WTC11 (cell line): ENCODE measurements at regions not wholly inside any gene's neighbourhood (a gene's known extent, or its start where the extent isn't known, plus 50 kb on each side); places are given as distances from the start of the nearest gene placed in this dataset.

Source experiments
- ATAC-seq: fragments of 200-7000 bp; cut with Tn5 transposase; 2 replicates; pipeline ENCODE4 v1.10.0; 2021; ENCODE audit warnings: mild to moderate bottlenecking, moderate library complexity
- CTCF ChIA-PET: fragments of 300-600 bp; sonication (Branson Sonifier 250); formaldehyde crosslinking; loops from one replicate; lab custom pipeline; 2021; ENCODE audit warnings: antibody characterized with exemption; lab: Charles Lee
- POLR2A ChIA-PET: fragments of 350-600 bp; sonication (Branson Sonifier 250); formaldehyde crosslinking; loops from one replicate; lab custom pipeline; 2021; ENCODE audit warnings: antibody characterized with exemption; lab: Charles Lee
- DNase-seq: peaks from one replicate; pipeline ENCODE4 v3.0.0; 2021; ENCODE audit warnings: low spot score
- H3K27ac Mint-ChIP-seq: 2 replicates; pipeline ENCODE4 v1.8.0; 2021; ENCODE audit warnings: mixed read lengths
- H3K27me3 Mint-ChIP-seq: 2 replicates; pipeline ENCODE4 v1.8.0; 2021; ENCODE audit warnings: low read depth, mild to moderate bottlenecking, moderate library complexity, mixed read lengths
- H3K36me3 Mint-ChIP-seq: 2 replicates; pipeline ENCODE4 v1.8.0; 2021; ENCODE audit warnings: mixed read lengths
- H3K4me1 Mint-ChIP-seq: 2 replicates; pipeline ENCODE4 v1.8.0; 2022; ENCODE audit warnings: mixed read lengths
- H3K4me3 Mint-ChIP-seq: 2 replicates; pipeline ENCODE4 v1.8.0; 2021; ENCODE audit warnings: mild to moderate bottlenecking, moderate library complexity, mixed read lengths
- H3K9me3 Mint-ChIP-seq: 2 replicates; pipeline ENCODE4 v1.8.0; 2021; ENCODE audit warnings: mixed read lengths
- E2F1 ChIP-seq: sonication (generic); formaldehyde crosslinking; IDR thresholded peaks from 2 replicates; pipeline ENCODE4 v1.8.0; 2022; ENCODE audit warnings: mild to moderate bottlenecking, missing genetic modification reagents
- ETV6 ChIP-seq: sonication (generic); formaldehyde crosslinking; IDR thresholded peaks from 2 replicates; pipeline ENCODE4 v1.8.1; 2022; ENCODE audit warnings: mild to moderate bottlenecking, missing genetic modification reagents
- FOXK1 ChIP-seq: sonication (generic); formaldehyde crosslinking; IDR thresholded peaks from 2 replicates; pipeline ENCODE4 v1.8.0; 2022; ENCODE audit warnings: mild to moderate bottlenecking, moderate library complexity, missing genetic modification reagents
- HMGXB4 ChIP-seq: sonication (generic); formaldehyde crosslinking; IDR thresholded peaks from 2 replicates; pipeline ENCODE4 v1.8.1; 2023; ENCODE audit warnings: mild to moderate bottlenecking, moderate library complexity, missing genetic modification reagents
- JAZF1 ChIP-seq: fragments of 250-450 bp; sonication (Bioruptor Pico); IDR thresholded peaks from 2 replicates; pipeline ENCODE4 v1.9.0; 2021; ENCODE audit warnings: moderate library complexity, mild to moderate bottlenecking, inconsistent platforms
- JUN ChIP-seq: sonication (generic); formaldehyde crosslinking; IDR thresholded peaks from 2 replicates; pipeline ENCODE4 v1.8.0; 2023; ENCODE audit warnings: mild to moderate bottlenecking, missing genetic modification reagents
- MAX ChIP-seq: sonication (generic); formaldehyde crosslinking; IDR thresholded peaks from 2 replicates; pipeline ENCODE4 v1.8.0; 2022; ENCODE audit warnings: mild to moderate bottlenecking, missing genetic modification reagents
- MXD4 ChIP-seq: fragments of 250-450 bp; sonication (Bioruptor Pico); IDR thresholded peaks from 2 replicates; pipeline ENCODE4 v1.8.0; 2021; ENCODE audit warnings: mild to moderate bottlenecking, moderate library complexity, borderline replicate concordance
- PRDM15 ChIP-seq: sonication (generic); formaldehyde crosslinking; IDR thresholded peaks from 2 replicates; pipeline ENCODE4 v1.8.0; 2022; ENCODE audit warnings: missing genetic modification reagents
- PRRX2 ChIP-seq: fragments of 250-450 bp; sonication (Bioruptor Pico); IDR thresholded peaks from 2 replicates; pipeline ENCODE4 v1.8.0; 2021; ENCODE audit warnings: mild to moderate bottlenecking
- RELA ChIP-seq: sonication (generic); formaldehyde crosslinking; IDR thresholded peaks from 2 replicates; pipeline ENCODE4 v1.8.1; 2022; ENCODE audit warnings: missing genetic modification reagents, mild to moderate bottlenecking, borderline replicate concordance
- SMAD3 ChIP-seq: sonication (generic); formaldehyde crosslinking; IDR thresholded peaks from 2 replicates; pipeline ENCODE4 v1.8.0; 2022; ENCODE audit warnings: missing genetic modification reagents, mild to moderate bottlenecking, borderline replicate concordance
- SMAD4 ChIP-seq: sonication (generic); formaldehyde crosslinking; IDR thresholded peaks from 2 replicates; pipeline ENCODE4 v1.8.0; 2022; ENCODE audit warnings: mild to moderate bottlenecking, missing genetic modification reagents
- TCF7 ChIP-seq: sonication (generic); formaldehyde crosslinking; IDR thresholded peaks from 2 replicates; pipeline ENCODE4 v1.8.0; 2022; ENCODE audit warnings: mild to moderate bottlenecking, low read depth, missing genetic modification reagents, moderate library complexity
- TEAD4 ChIP-seq: sonication (generic); formaldehyde crosslinking; IDR thresholded peaks from 2 replicates; pipeline ENCODE4 v1.8.0; 2022; ENCODE audit warnings: mild to moderate bottlenecking, missing genetic modification reagents
- ZBTB21 ChIP-seq: sonication (generic); formaldehyde crosslinking; IDR thresholded peaks from 2 replicates; pipeline ENCODE4 v1.8.1; 2023; ENCODE audit warnings: mild to moderate bottlenecking, missing genetic modification reagents, borderline replicate concordance
- ZMAT4 ChIP-seq: fragments of 250-450 bp; sonication (Bioruptor Pico); IDR thresholded peaks from 2 replicates; pipeline ENCODE4 v1.9.0; 2021; ENCODE audit warnings: mild to moderate bottlenecking
- ZNF219 ChIP-seq: sonication (generic); formaldehyde crosslinking; IDR thresholded peaks from 2 replicates; pipeline ENCODE4 v1.8.0; 2023; ENCODE audit warnings: missing genetic modification reagents, mild to moderate bottlenecking, borderline replicate concordance
- ZNF263 ChIP-seq: sonication (generic); formaldehyde crosslinking; IDR thresholded peaks from 2 replicates; pipeline ENCODE4 v1.8.1; 2022; ENCODE audit warnings: low read depth, mild to moderate bottlenecking, moderate library complexity, missing genetic modification reagents
- ZNF317 ChIP-seq: sonication (generic); formaldehyde crosslinking; IDR thresholded peaks from 2 replicates; pipeline ENCODE4 v1.8.1; 2023; ENCODE audit warnings: low read depth, mild to moderate bottlenecking, moderate library complexity, missing genetic modification reagents, borderline replicate concordance
- ZNF425 ChIP-seq: fragments of 250-450 bp; sonication (Bioruptor Pico); conservative IDR thresholded peaks from 2 replicates; pipeline ENCODE4 v1.9.0; 2021; ENCODE audit warnings: mild to moderate bottlenecking
- ZSCAN18 ChIP-seq: fragments of 250-450 bp; sonication (Bioruptor Pico); IDR thresholded peaks from 2 replicates; pipeline ENCODE4 v2.1.2; 2022; ENCODE audit warnings: mild to moderate bottlenecking, moderate library complexity

- POLR2A ChIA-PET, result no interaction called here
- Mint-ChIP-seq H3K4me1 (peaks cover 16% of the 10 kb centered on the region), H3K27me3 (no peaks in the 10 kb centered on the region), H3K27ac (no peak overlapping the region), H3K36me3 (no peaks in the 10 kb centered on the region), H3K9me3 (no peaks in the 10 kb centered on the region), H3K4me3 (no peak overlapping the region)
- DNase-seq (no peak), ATAC-seq (no peak)
- TF ChIP-seq PRDM15, result no peak
- TF ChIP-seq TEAD4 (CRISPR knock-in tag), result no peak
- no peak for TF ChIP-seq RELA (CRISPR knock-in tag)
- TF ChIP-seq SMAD4 (CRISPR knock-in tag), result no peak
- no peak for TF ChIP-seq PRRX2
- no peak for TF ChIP-seq ZSCAN18 (CRISPR knock-in tag)
- TF ChIP-seq E2F1 (CRISPR knock-in tag), result no peak
- TF ChIP-seq ZNF263 (CRISPR knock-in tag), result no peak
- TF ChIP-seq ZNF425 (CRISPR knock-in tag), result no peak
- no peak for TF ChIP-seq MAX (CRISPR knock-in tag)
- TF ChIP-seq JAZF1, result no peak
- no peak for TF ChIP-seq SMAD3 (CRISPR knock-in tag)
- TF ChIP-seq JUN (CRISPR knock-in tag), result no peak
- TF ChIP-seq MXD4 (CRISPR knock-in tag), result no peak
- TF ChIP-seq ZBTB21 (CRISPR knock-in tag), result no peak
- no peak for TF ChIP-seq ZNF317 (CRISPR knock-in tag)
- CTCF ChIA-PET, result interaction anchor here (1.2 kb wide), 1 partner anchor 28 kb away, joined by 3 read pairs; no protein-coding TSS in a partner anchor
Measured at GRCh38 chr4:156196722-156197121, 243.1 kb upstream of the CTSO start.

- Mint-ChIP-seq H3K4me3 (no peak overlapping the region), H3K9me3 (no peaks in the 10 kb centered on the region)
Measured at GRCh38 chr4:156195914-156196313, 242.2 kb upstream of the CTSO start.

More at GRCh38 chr4:156195914-156196313, 242.2 kb upstream of the CTSO start:
- peaks cover 16% of the 10 kb centered on the region for H3K4me1 Mint-ChIP-seq
- no peak for ATAC-seq
- POLR2A ChIA-PET, result no interaction called here
- no peak overlapping the region for H3K27ac Mint-ChIP-seq
- H3K27me3 Mint-ChIP-seq, result no peaks in the 10 kb centered on the region
- DNase-seq, result no peak
- no peaks in the 10 kb centered on the region for H3K36me3 Mint-ChIP-seq
- CTCF ChIA-PET, result no interaction called here
- TF ChIP-seq SMAD4 (CRISPR knock-in tag) (no peak), FOXK1 (no peak), ZMAT4 (CRISPR knock-in tag) (no peak), SMAD3 (CRISPR knock-in tag) (no peak), ETV6 (no peak), HMGXB4 (no peak), ZNF219 (CRISPR knock-in tag) (no peak), ZNF317 (CRISPR knock-in tag) (no peak), TEAD4 (CRISPR knock-in tag) (no peak), TCF7 (CRISPR knock-in tag) (no peak)
- TF ChIP-seq, all 79 proteins: peak for 0
